ENCODE measurements at regions not wholly inside any gene's neighbourhood (a gene's known extent, or its start where the extent isn't known, plus 50 kb on each side); places are given as distances from the start of the nearest gene placed in this dataset.

GRCh38 chr3:10716964-10717363 lies 99.1 kb upstream of the SLC6A11 start:
- H3K9me3 ChIP-seq (replicated peaks; ENCODE audit: control insufficient read depth, insufficient read depth, low read length), result no peaks in the 10 kb centered on the region
- TF ChIP-seq JUN (IDR thresholded peaks at IDR 0.05; ENCODE audit: borderline replicate concordance, insufficient read depth, insufficient read length, low read depth) (no peak), CTCF (IDR thresholded peaks at IDR 0.05; ENCODE audit: extremely low read depth in 1 of 2, insufficient read depth in 1 of 2, low read depth in 1 of 2, low read length in 2 of 2) (no peak), POLR2AphosphoS5 (IDR thresholded peaks at IDR 0.05; ENCODE audit: insufficient read depth, low read depth, low read length) (no peak), MYC (IDR thresholded peaks at IDR 0.05; ENCODE audit: low read depth, low read length) (no peak), GATA2 (IDR thresholded peaks at IDR 0.05; ENCODE audit: insufficient read depth, insufficient read length, low read depth, low read length) (no peak), EZH2 (IDR thresholded peaks at IDR 0.05; ENCODE audit: borderline replicate concordance, low read depth, low read length, severe bottlenecking) (no peak), FOS (IDR thresholded peaks at IDR 0.05; ENCODE audit: borderline replicate concordance, insufficient read depth, low read length) (no peak), MAX (IDR thresholded peaks at IDR 0.05; ENCODE audit: insufficient read depth, insufficient read length) (no peak), POLR2A (IDR thresholded peaks at IDR 0.05; ENCODE audit: low read depth, low read length) (no peak)
- no peaks in the 10 kb centered on the region for H3K9me1 ChIP-seq (replicated peaks; ENCODE audit: control insufficient read depth, extremely low read depth, insufficient read depth, low read length)
- no peaks in the 10 kb centered on the region for H3K79me2 ChIP-seq (ENCODE audit: control insufficient read depth, insufficient read depth, low read length)
- H3K4me2 ChIP-seq (ENCODE audit: insufficient read depth, low read length), result no peak overlapping the region
- no peaks in the 10 kb centered on the region for H3K36me3 ChIP-seq (ENCODE audit: control insufficient read depth in 2 of 2, extremely low read depth in 1 of 2, insufficient read depth in 2 of 2, low read length in 2 of 2)
- no peak overlapping the region for H3K27ac ChIP-seq (ENCODE audit: insufficient read depth, low read depth, low read length)
- BruUV-seq (replicated peaks), result no TSS peak
- no peak overlapping the region for H2AFZ ChIP-seq (ENCODE audit: low read depth, low read length)
- H4K20me1 ChIP-seq (replicated peaks; ENCODE audit: control insufficient read depth, extremely low read depth, insufficient read depth, low read length), result no peaks in the 10 kb centered on the region
- H3K4me3 ChIP-seq (replicated peaks in 1 of 3; ENCODE audit: insufficient read depth in 1 of 3, low read depth in 1 of 3, low read length in 3 of 3), result no peak overlapping the region
- H3K27me3 ChIP-seq (ENCODE audit: control insufficient read depth in 2 of 2, insufficient read depth in 2 of 2, low read length in 2 of 2), result no peaks in the 10 kb centered on the region
- FAIRE-seq (no peak), DNase-seq (ENCODE audit: low read depth, low spot score) (no peak)
- CTCF ChIA-PET, result no interaction called here
- intact Hi-C loops (cut with micrococcal nuclease) (no loop called here), dilution Hi-C loops (cut with MboI; ENCODE audit: extremely low pct_ligation_motif_present, low sequenced_read_pairs) (no loop called here)
- H3K9ac ChIP-seq (replicated peaks; ENCODE audit: extremely low read depth, insufficient read depth, low read length), result no peak overlapping the region
- H3K4me1 ChIP-seq (ENCODE audit: control insufficient read depth, extremely low read depth, insufficient read depth, low read length), result no peaks in the 10 kb centered on the region
- POLR2A ChIA-PET, result no interaction called here
